ENCODE measurements at regions not wholly inside any gene's neighbourhood (a gene's known extent, or its start where the extent isn't known, plus 50 kb on each side); places are given as distances from the start of the nearest gene placed in this dataset.
"Not testable (repeated sequence)": the region's sequence is repeated elsewhere in the genome, so short reads cannot be mapped to it uniquely, and the experiment has no call there.

DNA sequence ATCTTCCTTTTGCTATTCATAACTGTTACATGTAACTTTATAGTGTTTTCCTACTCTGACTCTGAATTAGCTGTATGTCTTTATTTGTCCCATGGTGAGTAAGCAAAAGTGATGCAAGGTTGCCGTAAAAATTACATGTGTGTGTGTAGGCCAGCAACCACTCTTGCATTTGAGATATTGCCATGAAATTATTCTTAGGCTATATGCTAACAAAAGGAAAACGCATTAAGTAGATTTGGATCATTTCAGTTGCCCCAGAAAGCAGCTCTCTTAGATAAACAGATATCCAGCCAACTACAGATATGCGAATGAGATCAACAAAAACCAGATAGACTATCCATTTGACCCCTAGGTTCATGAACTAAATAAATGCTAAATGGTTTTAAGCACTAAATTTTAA, 73.6 kb downstream of the CYLC2 start:
- no peak for DNase-seq (ENCODE audit: low read depth in 2 of 2)

DNA sequence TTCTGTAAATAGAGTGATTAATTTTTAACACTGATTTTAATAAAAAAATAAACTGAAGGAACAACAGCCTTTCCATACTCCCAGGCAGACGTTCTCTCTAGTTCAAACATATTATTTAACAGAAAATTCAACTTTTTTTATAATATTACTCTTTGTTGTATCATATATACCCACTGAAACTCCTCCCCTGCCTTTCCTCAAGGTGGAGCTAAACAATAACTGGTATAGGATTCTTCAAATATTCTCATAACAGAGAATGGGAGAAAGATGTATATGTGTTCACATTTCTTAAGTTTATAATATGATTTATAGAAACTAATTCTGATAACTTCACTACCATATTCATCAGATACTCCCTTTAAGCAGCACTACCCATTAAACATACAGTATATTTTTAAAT, 83.4 kb downstream of the CYLC2 start:
- no peak for DNase-seq (ENCODE audit: low read depth in 2 of 2)

DNA sequence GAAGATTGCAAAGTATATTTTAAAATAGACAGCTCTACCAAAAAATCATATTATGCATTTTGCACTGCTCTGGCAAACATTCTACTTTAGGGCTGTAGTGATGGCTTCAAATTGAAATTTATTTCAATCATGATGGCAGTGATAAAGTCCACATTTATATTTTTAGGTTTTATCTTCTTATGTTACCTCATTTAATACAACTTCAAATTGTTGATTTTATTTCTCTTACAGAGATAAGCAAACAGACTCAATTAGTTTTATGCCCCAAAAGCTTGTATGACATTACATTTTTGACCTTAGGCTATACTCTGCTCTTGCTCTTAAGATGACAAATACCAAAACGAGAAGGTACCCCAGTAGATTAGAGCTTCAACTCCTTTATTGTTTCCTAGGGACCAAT, 87.4 kb downstream of the CYLC2 start:
- DNase-seq (ENCODE audit: low read depth in 2 of 2) = no peak

DNA sequence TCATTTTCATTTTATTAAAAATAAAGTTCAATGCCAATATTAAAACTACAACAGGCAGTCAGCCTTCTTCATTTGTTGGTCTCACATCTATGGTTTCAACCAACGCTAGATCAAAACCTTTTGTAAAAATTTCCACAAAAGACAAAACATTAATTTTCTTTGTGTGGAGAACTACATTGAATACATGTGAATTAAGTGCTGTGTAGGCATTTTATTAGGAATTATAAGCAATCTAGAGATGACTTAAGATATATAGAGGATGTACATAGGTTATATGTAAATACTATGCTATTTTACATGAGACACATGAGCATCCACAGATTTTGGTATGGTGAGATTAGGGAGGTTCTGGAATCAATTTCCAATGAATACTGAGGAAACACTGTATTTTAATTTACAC, 94.2 kb downstream of the CYLC2 start:
- no peak for DNase-seq (ENCODE audit: low read depth in 2 of 2)

DNA sequence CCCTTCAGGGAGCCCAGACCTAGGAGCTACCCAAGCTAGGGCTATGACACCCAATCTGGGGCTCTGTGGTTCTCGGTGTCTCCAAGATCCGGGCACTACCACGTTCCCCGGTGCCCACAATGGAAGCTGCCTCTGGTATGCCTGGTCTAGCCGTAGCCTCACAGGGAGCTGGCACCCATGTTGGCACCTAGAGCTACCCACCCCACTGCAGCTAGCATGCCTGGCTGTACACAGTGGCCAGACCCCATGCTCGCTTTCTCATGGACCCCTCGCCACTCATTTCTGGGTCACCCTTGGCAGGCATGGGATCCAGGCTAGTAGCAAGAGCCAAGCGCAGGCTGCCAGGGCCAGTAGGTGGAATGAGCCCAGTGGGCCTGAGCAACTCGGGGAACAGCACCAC, 109.0 kb downstream of the CYLC2 start:
- no peak for DNase-seq (ENCODE audit: low read depth in 2 of 2)

DNA sequence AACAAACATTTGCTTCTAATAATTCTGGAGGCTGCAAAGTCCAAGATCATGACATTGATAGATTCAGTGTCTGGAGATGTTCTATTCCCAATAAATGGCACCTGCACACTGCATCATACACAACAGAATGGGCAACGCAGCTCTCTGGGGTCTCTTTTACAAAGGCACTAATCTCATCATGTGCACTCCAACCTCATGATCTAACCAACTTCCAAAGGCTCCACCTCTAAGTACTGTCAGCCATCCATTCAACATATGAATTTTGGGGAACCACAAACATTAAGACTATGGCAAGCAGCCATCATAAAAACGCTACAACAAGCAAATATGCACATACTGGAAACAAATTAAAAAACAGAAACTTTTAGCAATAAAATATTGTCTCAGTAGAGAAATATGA, 121.1 kb downstream of the CYLC2 start:
- no peak for DNase-seq (ENCODE audit: low read depth in 2 of 2)

DNA sequence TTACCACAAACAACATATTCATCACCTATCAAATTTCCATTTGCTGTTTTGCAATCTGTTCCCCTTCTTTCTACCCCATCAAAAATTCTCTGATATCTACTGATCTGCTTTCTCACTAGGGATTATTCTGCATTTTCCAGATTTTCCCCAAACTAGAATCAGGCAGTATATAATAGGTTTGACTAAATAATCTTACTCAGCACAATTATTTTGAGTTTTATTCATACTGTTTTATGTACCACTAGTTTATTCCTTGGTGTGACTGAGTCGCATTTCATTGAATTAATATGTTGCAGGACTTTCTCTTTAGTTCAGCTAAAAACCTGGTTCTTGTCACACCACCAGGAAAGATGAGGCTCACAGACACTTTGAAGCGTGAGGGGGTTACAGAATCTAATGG, 131.4 kb downstream of the CYLC2 start:
- DNase-seq (ENCODE audit: low read depth in 2 of 2) = no peak

DNA sequence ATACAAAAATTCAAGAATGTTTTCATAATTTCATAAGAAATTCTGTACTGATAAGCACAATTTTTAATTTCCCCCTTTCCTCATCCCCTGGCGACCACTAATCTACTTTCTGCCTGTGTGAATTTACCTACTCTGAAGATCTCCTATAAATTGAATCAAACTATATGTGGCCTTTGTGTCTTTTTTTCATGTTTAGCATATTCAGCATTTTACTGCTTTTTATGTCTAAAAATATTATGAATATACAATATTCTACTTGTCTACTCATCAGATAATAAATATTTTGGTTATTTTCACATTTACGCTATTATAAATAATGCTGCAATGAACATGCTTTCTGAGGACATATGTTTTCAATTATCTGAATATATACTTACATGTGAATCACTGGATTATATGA, 144.8 kb downstream of the CYLC2 start:
- DNase-seq (ENCODE audit: low read depth in 2 of 2) = no peak

DNA sequence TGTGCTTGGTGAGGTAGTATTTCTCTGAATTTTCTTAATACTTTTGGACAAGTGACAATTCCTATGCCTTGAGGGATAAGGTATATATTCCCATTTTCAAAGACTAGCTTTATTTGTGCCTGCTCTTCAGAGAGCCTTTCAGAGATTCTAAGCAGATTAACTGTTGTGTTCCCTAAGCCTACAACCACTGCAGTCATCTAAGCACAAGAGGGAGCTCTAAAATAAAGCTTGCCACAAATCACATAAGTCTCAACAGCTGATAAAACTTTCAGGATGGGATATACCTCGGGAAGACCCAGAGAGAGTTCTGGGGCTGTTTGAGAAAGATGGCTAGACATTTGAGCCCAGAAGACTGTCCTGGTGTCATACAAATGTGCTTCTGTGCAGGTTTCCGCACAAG, 157.3 kb downstream of the CYLC2 start:
- DNase-seq (ENCODE audit: low read depth in 2 of 2) = no peak

DNA sequence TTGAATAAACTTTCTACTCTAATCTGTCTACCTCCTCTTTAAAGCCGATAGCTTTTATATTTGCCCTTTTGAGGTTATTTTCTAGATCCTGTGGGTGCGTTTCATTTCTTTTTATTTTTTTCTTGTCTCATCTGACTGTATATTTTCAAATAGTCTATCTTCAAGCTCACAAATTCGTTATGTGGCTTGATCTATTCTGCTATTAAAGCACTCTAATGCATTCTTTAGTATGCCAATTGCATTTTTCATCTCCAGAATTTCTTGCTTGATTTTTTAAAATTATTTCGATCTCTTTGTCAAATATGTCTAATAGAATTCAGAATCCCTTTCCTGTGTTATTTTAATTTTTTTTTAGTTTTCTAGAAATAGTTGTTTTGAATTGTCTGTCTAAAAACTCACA, 172.4 kb downstream of the CYLC2 start:
- DNase-seq (ENCODE audit: low read depth in 2 of 2) = no peak

DNA sequence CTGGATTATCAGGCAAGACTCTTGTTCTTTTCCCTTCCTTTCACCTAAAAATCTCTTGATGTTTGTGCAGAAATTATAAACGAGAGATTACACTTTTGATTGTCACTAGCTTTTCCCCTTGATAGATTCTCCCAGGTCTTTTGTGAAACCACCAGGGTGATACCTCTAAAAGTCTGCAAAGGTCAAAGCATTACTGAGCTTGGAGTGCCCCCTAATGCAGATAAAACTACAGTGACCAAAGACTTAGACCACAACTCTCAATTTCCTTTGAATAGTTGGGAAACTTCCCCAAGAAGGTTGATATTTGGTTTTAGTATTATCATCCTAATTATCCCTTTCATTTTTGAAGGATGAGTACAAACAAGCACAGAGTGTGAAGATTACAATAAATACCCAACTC, 173.1 kb downstream of the CYLC2 start:
- no peak for DNase-seq (ENCODE audit: low read depth in 2 of 2)

DNA sequence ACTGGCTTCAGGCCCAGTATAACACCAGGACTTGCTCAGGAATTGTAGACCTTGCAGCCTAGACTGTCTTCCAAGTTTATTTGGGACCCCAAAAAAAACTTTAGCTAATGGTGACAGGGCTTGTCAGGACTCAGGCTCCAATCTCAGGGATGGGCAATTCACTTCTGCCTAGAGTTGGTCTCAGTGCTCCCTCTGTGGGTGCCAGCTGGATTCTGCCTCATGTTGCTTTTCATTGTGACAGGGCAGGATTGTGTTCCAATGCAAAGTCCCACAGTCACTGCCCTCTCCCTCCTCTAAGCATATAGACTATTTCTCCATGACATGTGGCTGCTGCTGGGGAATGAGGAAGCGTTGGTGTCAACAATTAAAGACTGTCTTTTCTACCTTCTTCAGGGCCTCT, 174.7 kb downstream of the CYLC2 start:
- DNase-seq (ENCODE audit: low read depth in 2 of 2) = no peak

DNA sequence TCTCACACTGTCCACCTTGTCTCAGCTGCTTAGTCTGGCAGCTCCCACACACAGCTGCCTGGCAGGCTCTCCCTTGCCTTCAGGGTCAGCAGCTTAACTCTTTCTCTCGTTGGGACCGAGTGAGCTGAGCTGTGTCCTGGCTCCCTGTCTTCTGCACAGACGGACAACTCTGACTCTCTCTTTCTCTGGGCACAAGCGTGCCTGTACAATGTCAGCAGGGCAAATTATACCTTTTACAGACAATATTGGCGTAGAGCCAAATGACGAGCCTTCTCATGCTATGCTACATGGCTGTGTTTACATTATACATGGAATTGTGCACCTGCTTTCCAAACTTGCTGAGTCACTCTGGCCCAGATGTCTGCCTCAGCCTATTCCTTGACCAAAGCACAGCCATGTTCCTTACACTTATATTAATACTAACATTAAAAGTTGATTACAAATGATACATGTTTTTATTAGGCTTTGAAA, 188.6 kb downstream of the CYLC2 start:
- DNase-seq (ENCODE audit: low read depth in 2 of 2) = no peak

DNA sequence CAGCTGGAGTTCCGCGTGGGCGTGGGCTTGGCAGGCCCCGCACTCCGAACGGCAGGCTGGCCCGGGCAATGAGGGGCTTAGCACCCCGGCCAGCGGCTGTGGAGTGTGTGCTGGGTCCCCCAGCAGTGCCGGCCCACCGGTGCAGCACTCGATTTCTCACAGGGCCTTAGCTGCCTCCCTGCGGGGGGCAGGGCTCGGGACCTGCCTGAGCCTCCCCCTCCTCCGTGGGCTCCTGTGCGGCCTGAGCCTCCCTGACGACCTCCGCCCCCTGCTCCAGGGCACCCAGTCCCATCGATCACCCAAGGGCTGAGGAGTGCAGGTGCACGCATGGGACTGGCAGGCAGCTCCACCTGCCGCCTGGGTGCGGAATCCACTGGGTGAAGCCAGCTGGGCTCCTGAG, 191.8 kb downstream of the CYLC2 start:
- no peak for DNase-seq (ENCODE audit: low read depth in 2 of 2)

DNA sequence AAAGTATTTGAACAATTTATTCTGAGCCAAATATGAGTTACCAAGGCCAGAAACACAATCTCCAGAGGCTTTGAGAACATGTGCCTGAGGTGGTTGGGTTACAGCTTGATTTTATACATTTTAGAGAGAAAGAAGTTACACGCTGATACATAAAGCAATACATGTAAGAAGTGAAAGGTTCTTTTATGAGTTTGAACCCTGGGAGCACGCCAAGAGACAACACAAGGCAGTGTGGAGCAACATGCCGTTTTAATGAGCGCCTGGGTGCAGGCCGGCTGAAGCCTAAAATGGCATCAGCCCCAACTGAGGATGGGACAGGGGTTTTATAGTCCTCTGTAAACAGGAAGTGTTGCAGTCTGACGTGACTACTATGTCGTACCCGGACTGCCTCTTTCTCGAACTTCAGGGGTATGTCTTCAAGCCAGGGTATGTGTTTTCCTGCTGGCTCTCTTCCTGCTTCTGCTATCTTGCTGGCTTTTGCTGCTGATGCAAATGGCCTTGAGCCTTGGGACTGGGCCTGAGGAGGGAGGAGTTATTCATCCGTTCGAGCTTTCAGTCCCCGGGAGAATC, 193.7 kb downstream of the CYLC2 start:
- DNase-seq (ENCODE audit: low read depth in 2 of 2) = no peak

DNA sequence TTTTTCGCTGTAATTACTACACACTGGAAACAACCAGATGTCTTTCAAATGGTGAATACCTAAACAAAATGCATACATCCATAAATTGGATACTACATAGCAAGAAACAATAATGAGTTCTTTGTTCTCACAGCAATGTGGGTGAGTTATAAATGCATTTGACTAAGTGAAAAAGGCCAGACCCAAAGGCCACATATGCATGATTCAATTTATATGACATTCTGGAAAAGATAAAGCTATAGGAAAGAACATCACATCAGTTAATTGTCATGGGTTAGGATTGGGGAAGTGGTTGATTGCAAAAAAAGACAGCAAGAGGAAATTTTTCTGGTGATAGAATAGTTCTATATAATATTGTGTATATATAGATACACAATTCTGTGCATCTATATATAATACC, 198.9 kb downstream of the CYLC2 start:
- DNase-seq (ENCODE audit: low read depth in 2 of 2) = no peak

DNA sequence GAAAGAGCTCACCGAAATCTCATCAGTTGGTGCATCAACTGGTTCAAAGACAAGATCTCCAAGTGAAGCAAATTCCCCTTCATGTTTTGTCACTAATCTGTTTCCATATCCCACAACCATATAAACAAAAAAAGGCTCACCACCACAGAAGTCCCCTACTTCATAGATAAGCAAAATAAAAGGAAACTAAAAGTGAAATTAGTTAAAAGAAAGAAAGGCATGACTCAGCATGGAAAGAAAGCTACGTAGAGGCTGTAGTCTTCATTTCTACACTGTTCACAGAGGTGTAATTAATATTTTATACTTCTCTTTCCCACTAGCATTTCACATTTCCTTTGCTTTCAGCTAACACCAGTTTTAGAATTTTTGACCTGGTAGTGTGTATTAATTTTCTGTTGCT, 208.0 kb downstream of the CYLC2 start:
- DNase-seq (ENCODE audit: low read depth in 2 of 2) = no peak

DNA sequence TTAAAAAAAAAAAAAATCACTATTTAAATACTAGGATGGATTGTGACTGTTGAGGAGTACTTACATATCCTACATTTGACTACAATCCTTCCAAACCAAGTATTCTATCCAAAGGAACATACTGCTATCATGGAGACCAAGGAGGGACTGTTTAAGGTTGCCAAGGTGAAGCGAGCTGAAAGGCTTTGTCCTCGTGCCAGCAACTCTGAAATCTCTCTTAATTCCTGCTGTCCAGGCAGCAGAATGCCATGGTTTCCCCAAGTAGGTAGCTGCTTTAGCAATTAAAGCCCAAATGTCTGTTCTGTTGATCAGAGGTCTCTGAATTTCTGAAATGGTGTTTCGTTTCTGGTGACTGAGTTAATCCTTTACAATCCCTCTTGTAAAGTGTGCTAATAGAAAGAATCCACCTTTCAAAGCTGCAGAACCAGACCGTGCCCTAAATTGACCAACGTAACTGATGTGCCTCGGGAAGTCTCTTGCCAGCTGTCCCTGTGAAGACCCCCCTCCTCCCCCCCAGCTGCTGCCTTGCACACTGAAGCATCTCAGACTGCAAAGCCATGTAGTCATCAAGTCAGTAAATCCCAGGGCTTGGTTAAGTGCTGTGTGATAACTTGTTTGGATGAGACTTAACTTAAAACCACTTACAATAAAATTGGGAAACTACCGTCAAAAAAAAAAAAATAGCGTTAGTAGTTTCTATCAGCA, 210.9 kb downstream of the CYLC2 start:
- not testable (repeated sequence) for DNase-seq (ENCODE audit: low read depth in 2 of 2)

DNA sequence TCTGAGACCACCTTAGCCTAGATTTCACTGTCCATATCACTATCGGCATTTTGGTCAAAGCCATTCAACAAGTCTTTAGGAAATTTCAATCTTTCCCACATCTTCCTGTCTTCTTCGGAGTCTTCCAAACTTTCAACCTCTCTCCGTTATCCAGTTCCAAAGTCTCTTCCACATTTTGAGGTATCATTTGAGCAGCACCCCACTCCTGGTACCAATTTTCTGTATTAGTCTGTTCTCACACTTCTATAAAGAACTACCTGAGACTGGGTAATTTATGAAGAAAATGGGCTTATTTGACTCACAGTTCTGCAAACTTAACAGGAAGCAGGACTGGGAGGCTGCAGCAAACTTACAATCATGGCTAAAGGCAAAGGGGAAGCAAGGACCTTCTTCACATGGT, 215.5 kb downstream of the CYLC2 start:
- no peak for DNase-seq (ENCODE audit: low read depth in 2 of 2)

DNA sequence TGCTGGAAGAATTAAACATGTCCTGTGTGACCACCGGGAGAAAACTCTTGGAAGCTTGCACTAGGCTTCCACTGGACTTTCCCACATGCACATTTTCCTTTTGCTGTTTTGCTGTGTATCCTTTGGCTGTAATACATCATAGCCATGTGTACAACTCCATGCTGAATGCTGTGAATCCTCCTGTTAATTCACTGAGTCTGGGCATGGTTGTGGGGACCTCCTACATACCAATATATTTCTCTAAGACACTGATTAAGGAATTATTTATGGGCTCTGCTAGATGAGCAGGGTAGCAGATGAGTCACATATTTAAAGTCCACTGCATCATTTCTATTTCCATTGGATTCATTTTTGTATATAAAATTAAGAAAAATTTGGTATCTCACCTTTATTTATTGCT, 220.1 kb downstream of the CYLC2 start:
- DNase-seq (ENCODE audit: low read depth in 2 of 2) = no peak

DNA sequence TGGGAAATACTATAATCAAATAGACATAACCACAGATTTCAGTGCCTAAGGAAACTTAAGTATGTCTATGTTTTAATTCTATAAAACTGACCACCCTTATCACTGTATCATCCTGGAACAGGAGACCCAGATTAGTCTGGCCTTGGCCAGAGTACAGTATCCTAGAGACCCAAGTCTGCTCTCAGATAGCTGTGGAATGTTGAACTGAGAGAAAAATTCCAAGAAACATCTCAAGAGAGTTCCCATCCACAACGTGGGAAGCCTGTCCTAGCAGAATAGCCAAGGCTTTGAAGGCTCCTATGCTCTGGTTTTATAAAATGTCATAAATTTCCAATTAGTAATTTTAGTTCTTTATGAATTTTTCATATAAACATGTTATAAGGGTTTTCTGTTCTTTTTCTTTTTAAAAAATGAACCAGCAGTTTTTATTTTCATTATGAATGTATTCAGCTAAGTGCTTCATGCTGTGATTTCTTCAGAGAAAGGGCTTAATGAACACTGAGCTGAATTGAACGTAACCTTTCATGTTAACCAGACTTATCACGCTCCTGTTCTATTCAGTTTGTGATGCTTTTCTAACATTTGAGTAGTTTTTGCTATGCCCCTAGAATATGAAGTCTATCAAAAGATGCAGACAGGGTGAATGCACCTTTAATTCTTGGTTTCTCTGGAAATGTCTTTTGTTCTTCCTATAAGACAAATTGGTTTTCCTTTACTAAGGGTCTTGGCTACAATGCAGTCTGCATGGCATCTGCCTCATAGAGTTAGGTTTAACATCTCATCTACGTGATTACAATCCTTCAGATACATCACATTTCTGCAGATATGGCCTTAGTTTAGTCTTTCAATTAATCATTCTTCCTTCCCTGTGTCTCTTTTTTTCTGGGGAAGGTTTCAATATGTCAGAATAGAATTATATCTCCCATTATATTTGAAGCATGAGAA, 230.8 kb downstream of the CYLC2 start:
- no peak for DNase-seq (ENCODE audit: low read depth in 2 of 2)

DNA sequence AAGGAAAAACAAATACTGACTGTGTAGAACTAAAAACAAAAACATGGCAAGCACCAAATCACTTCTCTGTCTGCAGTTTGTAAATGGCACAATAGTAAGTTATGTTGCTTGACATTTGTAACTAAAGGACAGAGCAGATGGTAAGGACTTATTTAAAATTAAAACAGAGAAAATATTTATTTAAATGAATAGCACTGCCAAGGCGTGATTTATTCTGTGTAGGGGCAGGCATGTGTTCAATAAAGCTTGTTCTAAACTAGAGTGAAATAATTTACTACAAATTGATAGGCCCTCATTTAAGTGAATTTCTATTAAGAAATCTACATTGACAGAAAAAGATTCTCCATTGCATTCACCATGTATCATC, 231.5 kb downstream of the CYLC2 start:
- DNase-seq (ENCODE audit: low read depth in 2 of 2) = no peak

All from dermis microvascular lymphatic vessel endothelial cell (primary cell).